Fibroblast of the conjunctiva (primary cell): ENCODE measurements at regions not wholly inside any gene's neighbourhood (a gene's known extent, or its start where the extent isn't known, plus 50 kb on each side); places are given as distances from the start of the nearest gene placed in this dataset.
"Not testable (repeated sequence)": the region's sequence is repeated elsewhere in the genome, so short reads cannot be mapped to it uniquely, and the experiment has no call there.

ENCODE experiments used
- DNase-seq: peaks from one replicate; pipeline ENCODE4 v3.0.0-alpha.2; 2010; ENCODE audit warnings: low read depth

- DNase-seq, result not testable (repeated sequence)
Observed at GRCh38 chr16:15204571-15204970, 110.5 kb upstream of the RRN3 start.

GRCh38 chr16:15192813-15193212 is 98.7 kb upstream of the RRN3 start:
- DNase-seq, result not testable (repeated sequence)

DNA sequence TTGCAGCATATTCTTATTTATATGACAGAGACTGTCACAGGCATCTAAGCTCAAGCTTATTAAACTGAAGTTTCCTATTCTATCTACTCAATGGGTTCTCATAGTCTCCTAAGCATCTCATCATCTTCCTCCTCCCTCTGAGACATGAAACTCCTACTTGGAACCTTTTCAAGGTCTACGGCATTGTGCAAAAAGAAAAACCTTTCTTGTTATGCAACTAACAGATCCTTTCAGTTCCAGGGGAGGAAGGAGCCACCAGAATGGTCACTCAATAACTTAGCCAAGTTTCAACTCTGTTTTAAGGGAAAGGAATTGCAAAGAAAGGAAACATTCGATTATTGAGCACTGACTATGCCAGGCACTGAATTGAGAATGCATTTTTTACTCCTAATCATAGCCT is 98.1 kb upstream of the RRN3 start:
- DNase-seq, result not testable (repeated sequence)

DNA sequence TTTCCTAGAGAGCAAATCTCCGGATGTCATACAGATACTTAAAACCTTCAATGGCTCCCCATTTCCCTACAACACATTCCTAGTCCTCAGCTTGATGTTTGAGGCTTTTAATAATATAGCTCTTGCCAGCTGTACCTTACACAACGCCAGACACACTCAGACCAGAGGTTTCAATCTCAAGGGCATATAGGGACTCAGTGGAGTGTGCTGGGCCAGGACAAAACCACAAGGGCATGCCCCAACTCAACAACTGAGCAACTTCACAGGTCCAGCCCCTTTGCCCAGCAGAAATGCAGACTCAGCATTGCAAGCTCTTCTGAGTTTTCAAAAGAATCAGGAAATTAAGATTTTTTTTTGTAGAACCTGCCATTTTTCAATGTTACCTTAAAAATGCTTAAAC is 95.4 kb upstream of the RRN3 start:
- DNase-seq, result not testable (repeated sequence)
